ENCODE measurements at regions not wholly inside any gene's neighbourhood (a gene's known extent, or its start where the extent isn't known, plus 50 kb on each side); places are given as distances from the start of the nearest gene placed in this dataset.
A peak's percentile ranks its signal among the peaks of the same experiment; 100 is the strongest.

- DNase-seq, result no peak
Measured at GRCh38 chr16:85294810-85295508, 182.7 kb upstream of the CIBAR2 start.

GRCh38 chr16:85296859-85297660, 184.8 kb upstream of the CIBAR2 start:
- peak; percentile 59 for DNase-seq

- DNase-seq, result no peak
Measured at GRCh38 chr16:85297881-85298280, 185.6 kb upstream of the CIBAR2 start.

GRCh38 chr16:85300406-85300968, 188.2 kb upstream of the CIBAR2 start:
- DNase-seq, result no peak

- no peak for DNase-seq
Measured at GRCh38 chr16:85301231-85301630, 189.0 kb upstream of the CIBAR2 start.

- no peak for DNase-seq
Measured at GRCh38 chr16:85302018-85302847, 190.0 kb upstream of the CIBAR2 start.

- no peak for DNase-seq
Measured at GRCh38 chr16:85302848-85303353, 190.6 kb upstream of the CIBAR2 start.

GRCh38 chr16:85303354-85303883, 191.1 kb upstream of the CIBAR2 start:
- DNase-seq, result peak; percentile 79

GRCh38 chr16:85304337-85304736, 192.1 kb upstream of the CIBAR2 start:
- DNase-seq, result no peak

- DNase-seq, result peak; percentile 80
Measured at GRCh38 chr16:85306071-85306792, 194.0 kb upstream of the CIBAR2 start.

GRCh38 chr16:85306793-85307551, 194.7 kb upstream of the CIBAR2 start:
- no peak for DNase-seq

GRCh38 chr16:85307552-85308364, 195.5 kb upstream of the CIBAR2 start:
- DNase-seq, result no peak

- DNase-seq, result no peak
Measured at GRCh38 chr16:85308611-85309540, 196.6 kb upstream of the CIBAR2 start.

- DNase-seq, result peak; percentile 30
Measured at GRCh38 chr16:85309656-85310587, 197.7 kb upstream of the CIBAR2 start.

- DNase-seq, result peak; percentile 41
Measured at GRCh38 chr16:85310868-85311585, 198.8 kb upstream of the CIBAR2 start.

GRCh38 chr16:85311741-85312140, 199.5 kb upstream of the CIBAR2 start:
- no peak for DNase-seq

- DNase-seq, result no peak
Measured at GRCh38 chr16:85312174-85312573, 199.9 kb upstream of the CIBAR2 start.
